T1000 (cell line): ENCODE measurements at regions not wholly inside any gene's neighbourhood (a gene's known extent, or its start where the extent isn't known, plus 50 kb on each side); places are given as distances from the start of the nearest gene placed in this dataset.
"Not testable (repeated sequence)": the region's sequence is repeated elsewhere in the genome, so short reads cannot be mapped to it uniquely, and the experiment has no call there.

Experiments
- DNase-seq: peaks from one replicate; lab custom pipeline; 2025; ENCODE audit warnings: mixed read lengths; lab: John Stamatoyannopoulos, UW

GRCh38 chr2:142575561-142575960 lies 301.9 kb upstream of the KYNU start:
- no peak for DNase-seq

- no peak for DNase-seq
Observed at GRCh38 chr2:142574388-142574787, 303.1 kb upstream of the KYNU start.

GRCh38 chr2:142572346-142573132 lies 304.9 kb upstream of the KYNU start:
- DNase-seq: no peak

DNA sequence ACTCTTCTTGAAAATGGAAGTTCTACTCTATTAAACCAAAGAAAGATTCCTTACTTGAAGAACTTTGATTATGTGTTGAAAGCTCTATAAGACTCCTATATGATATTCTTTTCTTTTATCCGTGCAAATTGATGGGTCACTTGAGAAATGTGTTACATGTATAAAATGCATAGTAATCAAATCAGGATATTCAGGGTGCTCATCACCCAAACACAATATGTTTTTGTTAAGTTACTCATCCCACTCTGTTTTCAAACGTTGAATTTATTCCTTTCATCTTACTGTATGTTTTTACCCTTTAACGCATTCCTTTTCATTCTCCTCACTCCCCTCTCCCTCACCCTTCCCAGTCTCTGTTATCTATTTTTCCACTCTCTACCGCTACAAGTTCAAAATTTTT lies 305.5 kb upstream of the KYNU start:
- DNase-seq: no peak

- no peak for DNase-seq
Observed at GRCh38 chr2:142562900-142563299, 314.6 kb upstream of the KYNU start.

- no peak for DNase-seq
Observed at GRCh38 chr2:142561656-142562055, 315.8 kb upstream of the KYNU start.

DNA sequence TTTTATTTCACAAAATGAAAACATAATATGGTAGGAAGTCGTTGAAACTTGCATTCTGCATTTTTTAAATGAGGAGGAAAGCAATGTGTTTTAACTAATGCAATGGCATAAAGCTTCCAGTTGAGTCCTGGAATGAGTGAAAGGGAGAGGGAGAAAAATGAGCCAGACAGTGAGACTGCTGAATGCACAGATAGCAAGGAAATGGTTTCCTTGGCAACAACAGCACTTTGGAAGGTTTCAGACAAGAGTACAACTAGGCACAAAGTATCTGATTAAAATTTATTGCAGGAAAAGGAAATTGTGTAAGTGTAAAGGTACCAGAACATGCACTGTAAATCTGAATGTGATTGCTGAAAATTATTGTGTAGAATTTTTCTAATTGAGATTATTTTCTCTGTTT lies 320.1 kb upstream of the KYNU start:
- no peak for DNase-seq

DNA sequence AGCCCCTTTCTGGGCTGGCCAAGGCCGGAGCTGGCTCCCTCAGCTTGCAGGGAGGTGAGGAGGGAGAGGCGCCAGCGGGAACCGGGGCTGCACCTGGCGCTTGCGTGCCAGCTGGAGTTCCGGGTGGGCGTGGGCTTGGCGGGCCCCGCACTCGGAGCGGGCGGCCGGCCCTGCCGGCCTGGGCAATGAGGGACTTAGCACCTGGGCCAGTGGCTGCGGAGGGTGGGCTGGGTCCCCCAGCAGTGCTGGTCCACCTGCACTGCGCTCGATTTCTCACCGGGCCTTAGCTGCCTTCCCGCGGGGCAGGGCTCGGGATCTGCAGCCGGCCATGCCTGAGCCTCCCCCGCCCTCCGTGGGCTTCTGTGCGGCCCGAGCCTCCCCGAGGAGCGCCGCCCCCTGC lies 331.5 kb upstream of the KYNU start:
- DNase-seq: not testable (repeated sequence)

DNA sequence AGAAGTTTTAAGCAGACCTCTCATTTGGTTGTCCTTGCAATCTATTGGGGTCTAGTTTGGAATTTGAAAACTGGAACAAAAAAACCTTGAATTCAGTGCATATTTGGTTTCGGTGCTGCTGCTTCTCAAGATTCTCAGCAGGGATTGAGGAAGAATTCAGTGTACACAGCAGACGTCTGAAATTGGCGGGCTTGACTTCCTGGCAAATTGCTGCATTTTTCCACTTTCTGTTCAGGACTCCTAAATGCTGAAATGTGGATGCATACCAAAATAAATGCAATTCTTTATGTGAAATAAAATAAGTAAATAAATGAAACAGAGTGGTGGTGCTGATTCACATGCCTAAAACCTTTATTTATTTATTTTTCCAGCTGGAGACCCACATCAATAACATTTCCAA lies 332.4 kb upstream of the KYNU start:
- no peak for DNase-seq

DNA sequence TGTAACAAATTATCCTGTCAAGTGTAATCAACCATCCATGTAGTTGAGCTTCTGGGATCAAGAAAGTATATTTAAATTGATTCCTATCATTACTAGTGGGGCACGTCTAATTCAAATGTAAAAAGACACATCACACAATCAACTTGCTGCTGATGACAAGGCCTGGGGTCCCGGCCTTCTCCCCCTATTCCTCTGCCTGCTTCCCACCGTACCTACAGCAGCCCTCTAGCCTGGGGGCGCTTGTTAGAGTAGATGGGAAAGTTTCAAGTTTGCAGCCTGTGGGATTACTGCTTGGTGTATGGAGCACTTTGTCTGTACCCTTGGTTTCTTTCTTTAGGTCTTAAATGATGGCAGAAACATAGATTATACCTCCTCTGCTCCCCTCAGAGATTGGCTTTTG lies 333.3 kb upstream of the KYNU start:
- no peak for DNase-seq

- DNase-seq: no peak
Observed at GRCh38 chr2:142542431-142542910, 335.0 kb upstream of the KYNU start.

- no peak for DNase-seq
Observed at GRCh38 chr2:142536966-142537365, 340.5 kb upstream of the KYNU start.

DNA sequence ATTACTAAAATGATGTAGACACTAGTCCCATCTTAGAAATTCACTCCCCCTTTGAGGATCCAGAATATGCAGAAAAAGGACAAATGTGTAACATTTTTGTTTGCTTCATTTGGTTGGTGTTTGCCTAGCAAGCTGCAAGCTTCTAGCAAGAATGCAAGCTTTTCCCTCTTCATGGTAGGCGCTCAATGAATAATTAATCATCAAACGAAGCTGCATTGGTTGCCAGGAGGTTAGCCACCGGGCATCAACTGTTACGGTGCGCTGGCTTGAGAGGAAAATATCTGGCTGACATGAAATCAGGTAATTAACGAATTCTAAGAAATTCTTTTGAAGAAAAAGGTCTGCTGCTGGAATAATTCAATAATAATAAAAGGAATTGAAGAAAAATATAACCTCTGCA lies 341.0 kb upstream of the KYNU start:
- DNase-seq: no peak

DNA sequence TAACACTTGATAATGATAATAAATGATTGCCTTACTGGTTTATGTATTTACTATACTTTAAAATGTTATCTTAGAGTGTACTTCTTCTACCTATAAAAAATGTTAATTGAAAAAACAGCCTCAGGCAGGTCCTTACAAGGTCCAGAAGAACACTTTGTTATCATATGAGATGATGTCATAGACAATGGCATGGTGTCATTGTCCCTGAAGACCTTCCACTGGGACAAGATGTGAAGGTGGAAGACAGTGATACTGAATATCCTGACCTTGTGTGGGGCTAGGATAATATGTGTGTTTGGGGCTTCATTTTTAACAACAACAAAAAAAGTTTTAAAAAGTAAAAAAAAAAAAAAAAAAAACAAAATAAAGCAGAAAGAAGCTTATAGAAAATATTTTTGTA lies 342.2 kb upstream of the KYNU start:
- no peak for DNase-seq

DNA sequence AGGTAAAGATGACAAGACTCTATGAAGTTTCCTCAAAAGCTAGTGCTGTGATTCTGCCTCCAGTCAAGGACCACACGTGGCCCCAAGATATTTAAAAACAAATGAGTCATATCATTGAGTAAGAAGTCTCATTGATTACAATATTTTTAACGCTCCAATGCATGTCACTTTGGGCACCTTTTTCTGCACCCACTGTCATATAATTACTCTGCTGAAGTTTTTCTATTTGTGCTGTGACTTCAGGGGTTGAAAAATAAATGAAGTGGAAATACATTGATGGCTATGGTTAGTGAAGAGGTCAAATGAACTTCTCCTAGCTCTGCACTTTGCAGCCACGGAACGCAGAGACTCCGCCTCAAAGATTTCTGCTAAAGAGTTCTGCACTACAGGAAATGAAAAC lies 344.3 kb upstream of the KYNU start:
- no peak for DNase-seq

- no peak for DNase-seq
Observed at GRCh38 chr2:142531377-142531776, 346.1 kb upstream of the KYNU start.

DNA sequence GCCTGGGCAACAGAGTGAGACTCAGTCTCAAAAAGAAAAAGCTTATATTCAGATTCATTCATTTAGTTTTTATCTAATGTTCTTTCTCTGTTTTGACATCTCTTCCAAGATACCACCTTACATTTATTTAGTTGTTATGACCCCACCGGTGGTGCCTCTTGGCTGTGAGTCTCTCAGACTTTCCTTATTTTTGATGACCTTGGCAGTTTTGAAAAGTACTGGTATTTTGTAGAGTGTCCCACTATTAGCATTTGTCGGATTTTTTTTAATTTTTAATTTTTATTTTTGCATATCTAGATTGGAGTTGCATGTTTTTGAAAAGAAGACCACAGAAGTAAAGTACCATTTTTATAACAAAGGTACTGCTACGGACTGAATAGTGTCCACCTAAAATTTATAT lies 351.7 kb upstream of the KYNU start:
- DNase-seq: no peak

- no peak for DNase-seq
Observed at GRCh38 chr2:142521492-142521891, 356.0 kb upstream of the KYNU start.

DNA sequence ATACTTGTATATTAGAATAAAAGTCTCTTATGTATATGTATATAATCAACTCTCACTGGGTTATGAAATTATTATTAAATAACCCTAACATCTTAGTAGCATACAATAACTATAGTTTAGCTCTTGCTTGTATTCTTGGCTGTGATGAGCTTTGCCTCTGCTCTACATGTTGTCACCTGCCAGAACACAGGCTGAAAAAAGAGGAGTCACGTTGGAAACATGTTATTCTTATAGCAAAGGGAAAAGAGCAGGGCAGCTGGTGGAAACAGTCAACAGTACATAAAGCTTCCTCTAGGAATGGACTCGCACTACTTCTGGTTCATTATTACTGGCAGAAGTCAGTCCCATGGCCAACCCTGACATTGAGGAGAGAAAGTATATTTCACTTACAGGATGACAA lies 362.0 kb upstream of the KYNU start:
- DNase-seq: no peak

- no peak for DNase-seq
Observed at GRCh38 chr2:142509401-142509800, 368.1 kb upstream of the KYNU start.

GRCh38 chr2:142504754-142505153 lies 372.7 kb upstream of the KYNU start:
- DNase-seq: no peak

GRCh38 chr2:142502402-142502801 lies 371.6 kb upstream of the LRP1B start:
- DNase-seq: no peak

DNA sequence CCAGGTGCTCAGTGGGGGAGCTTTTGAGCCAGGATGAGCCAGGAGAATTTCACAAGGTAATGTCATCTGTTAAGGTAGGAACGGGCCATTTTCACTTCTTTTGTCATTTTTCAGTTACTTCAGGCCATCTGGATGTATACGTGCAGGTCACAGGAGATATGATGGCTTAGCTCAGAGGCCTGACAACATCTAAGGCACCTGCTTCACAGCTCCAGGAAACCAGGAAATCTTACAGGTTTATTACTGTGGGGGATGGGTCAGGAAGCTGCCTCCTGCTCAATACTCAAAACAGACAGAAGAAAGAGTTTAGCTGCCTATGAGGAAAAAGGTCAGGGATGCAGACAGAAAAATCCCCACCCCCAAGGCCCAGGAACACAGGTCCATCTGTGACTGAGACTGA lies 364.3 kb upstream of the LRP1B start:
- DNase-seq: no peak

GRCh38 chr2:142489631-142490030 lies 358.8 kb upstream of the LRP1B start:
- not testable (repeated sequence) for DNase-seq
